ENCODE measurements at regions not wholly inside any gene's neighbourhood (a gene's known extent, or its start where the extent isn't known, plus 50 kb on each side); places are given as distances from the start of the nearest gene placed in this dataset.

DNA sequence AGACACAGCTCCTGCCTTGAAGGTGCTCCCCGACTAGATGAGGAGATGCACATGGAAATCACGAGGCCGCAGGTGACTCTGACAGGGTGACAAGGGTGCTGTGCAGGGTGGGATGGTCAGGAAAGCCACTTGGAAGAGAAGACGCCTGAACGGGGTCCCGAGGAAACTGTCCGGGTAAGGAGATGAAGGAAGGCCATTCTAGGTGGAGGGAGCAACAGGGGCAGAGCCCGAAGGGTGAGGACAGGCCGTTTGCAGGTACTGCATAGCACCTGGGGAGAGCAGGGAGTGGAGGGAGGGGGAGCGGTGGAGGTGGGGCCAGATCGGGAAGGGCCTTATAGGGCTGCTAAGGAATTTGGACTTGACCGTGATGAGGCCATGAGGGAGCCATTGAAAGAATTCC lies 105.6 kb upstream of the DLG1 start:
- POLR2A ChIA-PET (ENCODE audit: partially characterized antibody): no interaction called here
- no peak overlapping the region for H2BK15ac ChIP-seq (ENCODE audit: low read length)
- no peak overlapping the region for H2AFZ ChIP-seq (ENCODE audit: low read length)
- H3K4me3 ChIP-seq (ENCODE audit: extremely low read depth in 1 of 4, insufficient read depth in 2 of 4, low read depth in 3 of 4, low read length in 4 of 4): no peak overlapping the region
- no peak overlapping the region for H4K8ac ChIP-seq (ENCODE audit: extremely low read depth, insufficient read depth, low read length)
- H2BK120ac ChIP-seq (replicated peaks; ENCODE audit: low read depth, low read length): no peak overlapping the region
- peaks cover 3 to 7% of the 10 kb centered on the region in 2 experiments; a peak in 3 of 4 replicates for H3K9me3 ChIP-seq (ENCODE audit: insufficient read depth in 2 of 2, low read depth in 1 of 2, low read length in 1 of 2)
- no peak overlapping the region for H2BK20ac ChIP-seq (ENCODE audit: low read length)
- H3K4ac ChIP-seq (replicated peaks; ENCODE audit: insufficient read length, low read depth, low read length): no peak overlapping the region
- H3K9ac ChIP-seq (replicated peaks in 1 of 4; ENCODE audit: extremely low read depth in 1 of 4, low read depth in 3 of 4, low read length in 3 of 4): no peak overlapping the region
- no peak overlapping the region for H3K23ac ChIP-seq (ENCODE audit: insufficient read length)
- no peaks in the 10 kb centered on the region for H3K79me2 ChIP-seq (ENCODE audit: control insufficient read depth in 1 of 2, insufficient read depth in 2 of 2, low read length in 2 of 2)
- FAIRE-seq (no peak), DNase-seq (ENCODE audit: low read depth in 1 of 2, low spot score in 2 of 2) (no peak)
- no peaks in the 10 kb centered on the region for H3K23me2 ChIP-seq (ENCODE audit: low read depth, low read length)
- WGBS, 2 experiments (ENCODE audit: extremely low coverage in 1 of 2, insufficient coverage in 1 of 2, insufficient read length in 1 of 2, insufficient replicate concordance in 2 of 2, low coverage in 1 of 2, low lambda C conversion rate in 2 of 2, missing lambda C conversion rate in 1 of 2): 89% methylated on average over 10 of the region's 12 CpGs; no CpG with 5 or more reads in 1 of the 2 experiments
- no peak overlapping the region for H3K18ac ChIP-seq (ENCODE audit: extremely low read depth, low read length)
- H3K27ac ChIP-seq (ENCODE audit: low read depth, low read length): no peak overlapping the region
- no peaks in the 10 kb centered on the region for H3K79me1 ChIP-seq (ENCODE audit: low read depth, low read length)
- no peaks in the 10 kb centered on the region for H3K27me3 ChIP-seq (replicated peaks in 1 of 4; ENCODE audit: control insufficient read depth in 3 of 4, extremely low read depth in 1 of 4, insufficient read depth in 3 of 4, low read length in 3 of 4)
- H2AK5ac ChIP-seq (ENCODE audit: low read depth, low read length): no peak overlapping the region
- H3K36me3 ChIP-seq (ENCODE audit: control insufficient read depth in 2 of 4, insufficient read depth in 4 of 4, low read length in 3 of 4): no peaks in the 10 kb centered on the region
- H2BK12ac ChIP-seq (ENCODE audit: low read depth, low read length): no peak overlapping the region
- no peak overlapping the region for H3K14ac ChIP-seq (ENCODE audit: insufficient read length)
- no peaks in the 10 kb centered on the region for H4K20me1 ChIP-seq (replicated peaks in 1 of 2; ENCODE audit: control insufficient read depth in 1 of 2, insufficient read depth in 2 of 2, low read length in 2 of 2)
- no peak for TF ChIP-seq CTBP2 (IDR thresholded peaks at IDR 0.05; ENCODE audit: borderline replicate concordance, insufficient read depth, insufficient read length, low read length)
- no peak for TF ChIP-seq HDAC2 (IDR thresholded peaks at IDR 0.05; ENCODE audit: borderline replicate concordance in 1 of 2, low read depth in 2 of 2, low read length in 2 of 2)
- no peak for TF ChIP-seq RAD21 (IDR thresholded peaks at IDR 0.05 in 1 of 2, conservative IDR thresholded peaks at IDR 0.05 in 1 of 2; ENCODE audit: low read depth in 2 of 2, low read length in 2 of 2)
- TF ChIP-seq TAF7 (optimal IDR thresholded peaks at IDR 0.05; ENCODE audit: borderline replicate concordance, low read depth, low read length): no peak
- peak overlapping the region; percentile 55 for H4K91ac ChIP-seq (replicated peaks; ENCODE audit: insufficient read length, low read length)
- peaks cover 0 to 3% (median 2%) of the 10 kb centered on the region in 4 experiments; a peak in 3 of 7 replicates for H3K4me1 ChIP-seq (replicated peaks in 1 of 4; ENCODE audit: control insufficient read depth in 3 of 4, insufficient read depth in 4 of 4, low read length in 3 of 4)
- no peak overlapping the region for H4K5ac ChIP-seq (ENCODE audit: insufficient read length, low read depth, low read length)
- H3K56ac ChIP-seq (replicated peaks; ENCODE audit: insufficient read length, low read depth, low read length): no peak overlapping the region
- no peak overlapping the region for H3K4me2 ChIP-seq (ENCODE audit: insufficient read depth in 1 of 2, low read depth in 2 of 2, low read length in 2 of 2)
- CTCF ChIA-PET (ENCODE audit: partially characterized antibody): no interaction called here
- no peak overlapping the region for H2BK5ac ChIP-seq (ENCODE audit: low read depth, low read length)

All from H1 (cell line).